ENCODE measurements at regions not wholly inside any gene's neighbourhood (a gene's known extent, or its start where the extent isn't known, plus 50 kb on each side); places are given as distances from the start of the nearest gene placed in this dataset.

DNA sequence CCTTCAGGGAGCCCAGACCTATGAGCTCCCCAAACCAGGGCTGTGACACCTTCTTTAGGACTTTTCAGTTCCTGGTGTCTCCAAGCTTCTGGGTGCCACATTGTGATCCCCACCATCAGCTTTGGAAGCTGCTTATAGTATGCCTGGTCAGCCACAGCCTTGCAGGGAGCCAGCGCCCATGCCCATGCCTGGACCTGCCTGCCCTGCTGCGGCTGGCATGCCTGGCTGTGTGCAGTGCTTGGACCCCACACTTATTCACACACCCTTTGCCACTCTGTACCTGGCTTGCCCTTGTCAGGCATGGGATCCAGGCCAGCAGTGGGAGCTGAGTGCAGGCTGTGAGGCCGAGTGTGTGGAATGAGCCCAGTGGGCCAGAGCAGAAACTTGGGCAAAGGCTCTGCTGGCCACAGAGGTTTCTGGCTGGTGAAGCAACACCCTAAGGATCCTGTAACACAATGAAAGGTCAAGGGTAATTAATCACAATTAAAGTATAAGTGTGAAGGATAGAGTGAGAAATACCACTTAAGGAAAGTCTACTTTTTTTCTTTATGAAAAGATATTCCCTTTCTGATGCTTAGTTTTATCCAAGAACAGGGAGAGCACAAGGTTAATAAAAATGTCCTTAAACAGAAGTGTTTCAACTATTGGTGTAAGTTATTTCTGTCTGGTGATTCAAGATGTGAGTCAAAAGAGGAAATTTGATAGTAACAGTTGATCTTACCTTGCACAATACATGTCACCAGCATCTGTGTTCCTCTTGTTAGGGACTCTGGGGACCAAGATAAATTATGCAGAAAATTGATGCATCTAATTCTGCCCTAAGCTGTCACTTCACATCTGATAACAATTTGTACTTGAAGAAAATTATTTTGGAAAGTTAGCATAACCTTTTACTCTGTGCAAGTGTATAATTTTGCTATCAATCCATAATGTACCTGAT, 161.8 kb downstream of the FAM47A start:
- Histone ChIP-seq H3K4me3 (ENCODE audit: low read length) (no peak overlapping the region), H3F3A (ENCODE audit: control insufficient read depth, insufficient read depth) (no peaks in the 10 kb centered on the region), H3K9me3 (ENCODE audit: control insufficient read depth, insufficient read depth, low read length) (no peaks in the 10 kb centered on the region), H3K79me2 (ENCODE audit: control insufficient read depth, low read length) (no peaks in the 10 kb centered on the region), H3K27me3 (ENCODE audit: control insufficient read depth, low read length) (no peaks in the 10 kb centered on the region), H3K4me2 (ENCODE audit: low read length) (no peak overlapping the region), H3K27ac (ENCODE audit: low read depth, low read length) (no peak overlapping the region), H3K4me1 (ENCODE audit: control insufficient read depth, low read length) (no peaks in the 10 kb centered on the region), H4K20me1 (ENCODE audit: control insufficient read depth, insufficient read depth, low read depth, low read length) (no peaks in the 10 kb centered on the region), H3K36me3 (ENCODE audit: control insufficient read depth, low read length) (no peaks in the 10 kb centered on the region), H3K9me2 (replicated peaks; ENCODE audit: control insufficient read depth, low read length) (no peaks in the 10 kb centered on the region)
- TF ChIP-seq, protein P1, sequence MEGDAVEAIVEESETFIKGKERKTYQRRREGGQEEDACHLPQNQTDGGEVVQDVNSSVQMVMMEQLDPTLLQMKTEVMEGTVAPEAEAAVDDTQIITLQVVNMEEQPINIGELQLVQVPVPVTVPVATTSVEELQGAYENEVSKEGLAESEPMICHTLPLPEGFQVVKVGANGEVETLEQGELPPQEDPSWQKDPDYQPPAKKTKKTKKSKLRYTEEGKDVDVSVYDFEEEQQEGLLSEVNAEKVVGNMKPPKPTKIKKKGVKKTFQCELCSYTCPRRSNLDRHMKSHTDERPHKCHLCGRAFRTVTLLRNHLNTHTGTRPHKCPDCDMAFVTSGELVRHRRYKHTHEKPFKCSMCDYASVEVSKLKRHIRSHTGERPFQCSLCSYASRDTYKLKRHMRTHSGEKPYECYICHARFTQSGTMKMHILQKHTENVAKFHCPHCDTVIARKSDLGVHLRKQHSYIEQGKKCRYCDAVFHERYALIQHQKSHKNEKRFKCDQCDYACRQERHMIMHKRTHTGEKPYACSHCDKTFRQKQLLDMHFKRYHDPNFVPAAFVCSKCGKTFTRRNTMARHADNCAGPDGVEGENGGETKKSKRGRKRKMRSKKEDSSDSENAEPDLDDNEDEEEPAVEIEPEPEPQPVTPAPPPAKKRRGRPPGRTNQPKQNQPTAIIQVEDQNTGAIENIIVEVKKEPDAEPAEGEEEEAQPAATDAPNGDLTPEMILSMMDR (IDR thresholded peaks at IDR 0.05; ENCODE audit: low read depth, low read length, poor library complexity, severe bottlenecking): no peak
- TF ChIP-seq EZH2phosphoT487 (IDR thresholded peaks at IDR 0.05; ENCODE audit: borderline replicate concordance, low read length): no peak

DNA sequence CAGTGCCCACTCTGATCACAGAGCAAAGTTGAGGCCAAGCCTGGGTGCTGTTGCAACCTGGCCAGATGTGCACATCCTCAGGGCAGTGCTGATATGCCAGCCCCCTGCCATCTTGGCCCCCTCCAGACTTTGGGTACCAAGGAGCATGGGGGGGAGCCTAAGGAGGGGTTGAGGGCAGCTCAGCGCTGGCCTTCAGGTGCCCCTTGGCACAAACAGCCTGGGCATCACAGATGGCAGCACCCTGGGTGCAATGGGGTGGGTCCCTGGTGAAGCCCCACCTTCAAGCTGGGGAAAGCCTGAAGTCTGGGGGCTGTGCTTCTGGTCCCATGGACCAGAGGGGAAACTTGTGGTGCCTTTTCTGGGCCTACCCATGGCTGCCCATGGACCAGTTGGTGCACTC, 163.0 kb downstream of the FAM47A start:
- TF ChIP-seq EZH2phosphoT487 (IDR thresholded peaks at IDR 0.05; ENCODE audit: borderline replicate concordance, low read length): no peak
- TF ChIP-seq, protein P1 (IDR thresholded peaks at IDR 0.05; ENCODE audit: low read depth, low read length, poor library complexity, severe bottlenecking): no peak
- Histone ChIP-seq H3K9me2 (replicated peaks; ENCODE audit: control insufficient read depth, low read length) (no peaks in the 10 kb centered on the region), H3F3A (ENCODE audit: control insufficient read depth, insufficient read depth) (no peaks in the 10 kb centered on the region), H3K4me3 (ENCODE audit: low read length) (no peak overlapping the region), H3K27me3 (ENCODE audit: control insufficient read depth, low read length) (no peaks in the 10 kb centered on the region), H3K36me3 (ENCODE audit: control insufficient read depth, low read length) (no peaks in the 10 kb centered on the region), H3K27ac (ENCODE audit: low read depth, low read length) (no peak overlapping the region), H3K4me2 (ENCODE audit: low read length) (no peak overlapping the region), H4K20me1 (ENCODE audit: control insufficient read depth, insufficient read depth, low read depth, low read length) (no peaks in the 10 kb centered on the region), H3K4me1 (ENCODE audit: control insufficient read depth, low read length) (no peaks in the 10 kb centered on the region), H3K79me2 (ENCODE audit: control insufficient read depth, low read length) (no peaks in the 10 kb centered on the region), H3K9me3 (ENCODE audit: control insufficient read depth, insufficient read depth, low read length) (no peaks in the 10 kb centered on the region)

DNA sequence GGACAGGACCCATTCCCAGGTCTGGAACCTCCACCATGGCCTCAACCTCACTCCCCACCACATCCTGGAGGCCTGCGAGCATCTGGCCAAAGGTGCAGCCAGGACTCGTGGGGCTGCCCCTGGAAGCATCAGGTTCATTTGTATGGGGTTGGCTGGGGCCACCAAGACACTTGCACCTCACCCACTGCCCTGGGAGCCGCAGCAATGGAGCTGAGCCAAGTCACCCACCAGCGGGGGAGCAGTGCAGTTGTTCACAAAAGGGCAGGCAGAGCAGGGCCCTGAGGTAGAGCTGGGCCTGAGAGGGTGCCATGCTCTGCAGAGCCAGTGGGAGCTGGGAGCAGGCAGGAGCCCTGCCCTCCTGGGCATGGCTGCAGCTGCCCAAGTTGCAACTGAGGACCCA, 163.5 kb downstream of the FAM47A start:
- Histone ChIP-seq H4K20me1 (ENCODE audit: control insufficient read depth, insufficient read depth, low read depth, low read length) (no peaks in the 10 kb centered on the region), H3K4me2 (ENCODE audit: low read length) (no peak overlapping the region), H3K4me3 (ENCODE audit: low read length) (no peak overlapping the region), H3F3A (ENCODE audit: control insufficient read depth, insufficient read depth) (no peaks in the 10 kb centered on the region), H3K79me2 (ENCODE audit: control insufficient read depth, low read length) (no peaks in the 10 kb centered on the region), H3K9me2 (replicated peaks; ENCODE audit: control insufficient read depth, low read length) (no peaks in the 10 kb centered on the region), H3K27ac (ENCODE audit: low read depth, low read length) (no peak overlapping the region), H3K36me3 (ENCODE audit: control insufficient read depth, low read length) (no peaks in the 10 kb centered on the region), H3K4me1 (ENCODE audit: control insufficient read depth, low read length) (no peaks in the 10 kb centered on the region), H3K9me3 (ENCODE audit: control insufficient read depth, insufficient read depth, low read length) (no peaks in the 10 kb centered on the region), H3K27me3 (ENCODE audit: control insufficient read depth, low read length) (no peaks in the 10 kb centered on the region)
- TF ChIP-seq EZH2phosphoT487 (IDR thresholded peaks at IDR 0.05; ENCODE audit: borderline replicate concordance, low read length): no peak
- TF ChIP-seq, protein P1 (IDR thresholded peaks at IDR 0.05; ENCODE audit: low read depth, low read length, poor library complexity, severe bottlenecking): no peak
